ENCODE measurements at regions not wholly inside any gene's neighbourhood (a gene's known extent, or its start where the extent isn't known, plus 50 kb on each side); places are given as distances from the start of the nearest gene placed in this dataset.

DNA sequence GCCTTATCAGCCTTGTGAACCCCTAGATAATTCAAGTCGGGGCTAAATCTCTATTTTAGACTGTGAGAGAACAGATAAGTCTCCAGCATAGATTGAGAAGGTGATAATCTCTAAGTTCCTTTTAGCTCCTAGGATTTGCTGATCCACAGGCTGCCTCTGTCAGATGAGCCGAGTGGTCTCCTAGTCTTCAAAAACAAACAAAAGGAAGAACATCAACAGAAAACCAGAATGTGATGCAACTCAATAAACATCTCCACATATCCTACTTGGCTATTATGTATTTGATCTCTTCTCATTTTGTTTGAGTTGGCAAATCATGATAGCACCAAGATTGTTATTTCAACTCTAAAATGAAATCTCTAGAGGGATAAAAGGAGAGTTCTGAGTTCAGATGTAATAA is 88.4 kb upstream of the SLC7A11 start:
- no peak for DNase-seq (ENCODE audit: low spot score)
- TF ChIP-seq, protein P1, sequence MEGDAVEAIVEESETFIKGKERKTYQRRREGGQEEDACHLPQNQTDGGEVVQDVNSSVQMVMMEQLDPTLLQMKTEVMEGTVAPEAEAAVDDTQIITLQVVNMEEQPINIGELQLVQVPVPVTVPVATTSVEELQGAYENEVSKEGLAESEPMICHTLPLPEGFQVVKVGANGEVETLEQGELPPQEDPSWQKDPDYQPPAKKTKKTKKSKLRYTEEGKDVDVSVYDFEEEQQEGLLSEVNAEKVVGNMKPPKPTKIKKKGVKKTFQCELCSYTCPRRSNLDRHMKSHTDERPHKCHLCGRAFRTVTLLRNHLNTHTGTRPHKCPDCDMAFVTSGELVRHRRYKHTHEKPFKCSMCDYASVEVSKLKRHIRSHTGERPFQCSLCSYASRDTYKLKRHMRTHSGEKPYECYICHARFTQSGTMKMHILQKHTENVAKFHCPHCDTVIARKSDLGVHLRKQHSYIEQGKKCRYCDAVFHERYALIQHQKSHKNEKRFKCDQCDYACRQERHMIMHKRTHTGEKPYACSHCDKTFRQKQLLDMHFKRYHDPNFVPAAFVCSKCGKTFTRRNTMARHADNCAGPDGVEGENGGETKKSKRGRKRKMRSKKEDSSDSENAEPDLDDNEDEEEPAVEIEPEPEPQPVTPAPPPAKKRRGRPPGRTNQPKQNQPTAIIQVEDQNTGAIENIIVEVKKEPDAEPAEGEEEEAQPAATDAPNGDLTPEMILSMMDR (IDR thresholded peaks at IDR 0.05; ENCODE audit: borderline replicate concordance, control extremely low read depth, extremely low read depth, insufficient read depth, missing control alignments), result no peak
- in situ Hi-C loops (cut with MboI; ENCODE audit: low sequenced_read_pairs, unreplicated experiment), result no loop called here

DNA sequence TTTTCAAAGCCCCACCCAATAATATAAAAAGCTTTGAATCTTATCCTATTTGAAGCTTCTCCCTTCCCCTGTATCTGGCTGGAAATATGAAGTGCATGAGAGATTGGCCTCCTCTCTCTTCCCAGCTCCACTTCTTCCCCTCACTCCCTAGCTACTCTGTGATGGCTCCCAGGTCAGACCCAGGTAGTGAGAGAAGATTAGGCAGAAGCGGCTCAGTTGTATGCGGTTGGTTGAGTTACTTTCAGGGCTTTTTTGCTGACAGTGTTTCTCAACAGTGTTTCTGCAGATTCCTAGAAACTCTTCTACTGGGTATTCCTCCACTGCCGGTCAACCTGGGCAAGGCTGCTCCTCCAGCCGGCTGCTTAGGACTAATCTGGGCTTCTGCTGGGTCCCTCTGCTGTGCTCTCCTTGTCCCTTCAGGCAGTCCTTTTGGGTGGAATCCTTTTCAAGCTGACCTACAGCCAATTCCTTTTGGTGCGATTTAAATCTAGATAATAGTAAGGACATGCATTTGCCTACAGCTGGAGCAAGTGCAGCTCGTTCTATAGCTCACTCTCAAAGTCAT is 87.4 kb upstream of the SLC7A11 start:
- in situ Hi-C loops (cut with MboI; ENCODE audit: low sequenced_read_pairs, unreplicated experiment), result no loop called here
- no peak for DNase-seq (ENCODE audit: low spot score)
- TF ChIP-seq, protein P1 (IDR thresholded peaks at IDR 0.05; ENCODE audit: borderline replicate concordance, control extremely low read depth, extremely low read depth, insufficient read depth, missing control alignments), result no peak

DNA sequence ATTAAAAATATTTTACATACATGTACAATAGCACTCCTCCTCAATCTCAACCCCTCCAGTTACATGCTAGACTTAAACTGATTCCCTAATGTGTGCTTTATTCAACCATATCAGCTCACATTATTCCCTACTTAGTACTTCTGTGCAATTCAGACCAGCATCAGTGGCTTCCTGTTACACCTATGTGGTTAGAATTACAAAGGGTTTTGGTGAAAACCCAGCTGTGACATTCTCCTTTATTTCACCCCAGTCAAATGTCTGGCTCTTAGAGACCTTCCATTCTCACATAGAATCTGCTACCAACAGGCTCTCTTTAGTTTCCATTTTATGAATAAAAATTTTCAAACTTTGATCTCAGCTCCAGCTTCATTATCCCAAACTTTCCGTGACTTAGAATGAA is 85.2 kb upstream of the SLC7A11 start:
- no peak for DNase-seq (ENCODE audit: low spot score)
- in situ Hi-C loops (cut with MboI; ENCODE audit: low sequenced_read_pairs, unreplicated experiment), result no loop called here
- TF ChIP-seq, protein P1 (IDR thresholded peaks at IDR 0.05; ENCODE audit: borderline replicate concordance, control extremely low read depth, extremely low read depth, insufficient read depth, missing control alignments), result no peak

DNA sequence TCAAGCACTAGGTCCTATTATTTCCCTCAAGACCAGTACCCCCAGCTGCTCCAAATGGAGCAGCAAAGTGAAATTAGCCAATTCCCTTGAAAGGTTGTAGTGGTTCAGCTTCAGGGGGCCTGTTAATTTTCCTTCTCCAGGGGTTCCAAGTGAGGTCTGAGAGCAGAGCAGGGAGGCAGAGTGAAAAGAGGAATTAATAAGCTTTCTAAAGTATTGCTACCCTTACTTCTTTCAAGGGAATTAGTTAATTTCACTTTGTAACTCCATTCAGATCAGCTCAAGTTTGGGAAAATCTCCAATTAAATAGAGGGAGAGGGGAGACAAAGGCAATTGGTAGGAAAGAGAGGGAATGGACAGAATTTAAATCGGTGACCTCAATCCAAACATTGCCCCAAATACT is 78.7 kb upstream of the SLC7A11 start:
- DNase-seq (ENCODE audit: low spot score), result no peak
- TF ChIP-seq, protein P1 (IDR thresholded peaks at IDR 0.05; ENCODE audit: borderline replicate concordance, control extremely low read depth, extremely low read depth, insufficient read depth, missing control alignments), result no peak
- in situ Hi-C loops (cut with MboI; ENCODE audit: low sequenced_read_pairs, unreplicated experiment), result no loop called here

DNA sequence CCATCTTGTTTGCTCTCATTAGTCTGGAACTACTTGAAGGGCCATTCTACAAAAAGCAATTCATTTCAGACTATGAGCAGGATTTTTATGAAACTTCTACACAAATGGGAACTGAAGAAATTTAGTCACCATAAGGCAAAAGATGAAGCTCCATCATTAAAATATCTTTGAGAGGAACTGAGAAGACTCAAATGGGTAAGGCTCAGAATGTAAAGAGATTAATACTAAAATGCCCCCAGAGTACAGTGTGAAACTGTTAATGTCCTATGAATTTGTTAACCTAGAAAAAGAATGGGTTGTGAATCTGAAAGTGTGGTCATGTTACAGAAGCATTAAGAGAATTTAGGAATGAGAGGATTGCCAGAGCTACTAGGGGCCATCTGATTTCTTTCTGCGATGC is 77.9 kb upstream of the SLC7A11 start:
- TF ChIP-seq, protein P1 (IDR thresholded peaks at IDR 0.05; ENCODE audit: borderline replicate concordance, control extremely low read depth, extremely low read depth, insufficient read depth, missing control alignments), result no peak
- in situ Hi-C loops (cut with MboI; ENCODE audit: low sequenced_read_pairs, unreplicated experiment), result no loop called here

DNA sequence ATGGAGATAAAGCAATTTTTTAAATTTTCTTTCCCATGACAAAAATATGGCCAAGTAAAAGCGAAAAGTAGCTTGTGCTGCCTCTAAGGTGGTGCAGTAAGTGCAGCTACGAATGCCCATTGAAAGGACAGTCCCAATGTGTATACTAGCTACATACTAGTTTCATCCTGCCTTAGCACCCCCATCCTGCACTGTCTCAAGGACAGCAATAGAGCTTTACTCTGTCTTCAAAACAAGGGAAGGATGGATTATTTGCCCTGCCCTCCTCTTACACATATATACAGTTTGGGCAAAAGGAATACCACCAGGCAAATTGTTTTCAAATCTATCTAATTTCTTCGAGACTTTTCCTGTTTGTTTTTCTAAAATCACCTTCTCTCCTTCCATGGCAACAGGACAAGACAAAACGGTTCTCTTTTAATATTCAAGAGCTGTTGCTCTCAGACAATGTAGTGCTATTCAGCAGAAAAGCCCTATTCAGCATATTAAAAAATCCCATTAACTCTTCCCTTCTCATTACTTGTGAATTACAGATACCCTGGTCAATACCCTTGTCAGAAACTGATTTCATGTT is 75.1 kb upstream of the SLC7A11 start:
- DNase-seq (ENCODE audit: low spot score), result no peak
- TF ChIP-seq, protein P1 (IDR thresholded peaks at IDR 0.05; ENCODE audit: borderline replicate concordance, control extremely low read depth, extremely low read depth, insufficient read depth, missing control alignments), result no peak
- in situ Hi-C loops (cut with MboI; ENCODE audit: low sequenced_read_pairs, unreplicated experiment), result no loop called here

More for the DNA sequence above, 77.9 kb upstream of the SLC7A11 start:
- DNase-seq (ENCODE audit: low spot score), result no peak

Data from GM13976 (cell line).